HCT116 (cell line): ENCODE measurements at regions not wholly inside any gene's neighbourhood (a gene's known extent, or its start where the extent isn't known, plus 50 kb on each side); places are given as distances from the start of the nearest gene placed in this dataset.

Source experiments
- ATAC-seq: fragments of 200-7000 bp; cut with Tn5 transposase; 2 replicates; pipeline ENCODE4 v1.9.1; 2020; ENCODE audit warnings: mild to moderate bottlenecking, moderate library complexity
- BruUV-seq: library from RNA; stranded (reverse); fragments of 400-500 nt; replicated peaks from 2 replicates; lab custom pipeline; 2021; lab: Mats Ljungman, UMichigan
- CTCF ChIA-PET: fragments of 300-600 bp; sonication (Branson Sonifier 250); formaldehyde crosslinking; loops from one replicate; lab custom pipeline; 2021; ENCODE audit warnings: antibody characterized with exemption; lab: Charles Lee
- POLR2A ChIA-PET: fragments of 300-600, 350-600 bp; sonication (Branson Sonifier 250); formaldehyde crosslinking; loops from one replicate; lab custom pipeline; 2021; ENCODE audit warnings: antibody characterized with exemption; lab: Charles Lee
- RAD21 ChIA-PET, 2 experiments: fragments of 300-600 bp; sonication (Branson Sonifier 250); formaldehyde crosslinking; loops; one replicate each; lab custom pipeline; 2023; ENCODE audit warnings: low total read pairs in 2 of 2; ENCODE audit not compliant: uncharacterized antibody in 2 of 2, unreplicated experiment in 2 of 2, low non-redundant PET in 1 of 2; lab: Charles Lee
- DNase-seq: peaks from one replicate; pipeline ENCODE4 v3.0.0-alpha.2; 2010; ENCODE audit warnings: low read depth, low spot score
- H2AFZ ChIP-seq: fragments of 200-600 bp; shearing (Covaris generic), sonication (generic); 2 replicates; pipeline ENCODE4 v1.6.1; 2017; ENCODE audit warnings: low read depth, mixed run types, mixed read lengths, antibody characterized with exemption, low read length; ENCODE audit not compliant: poor library complexity, severe bottlenecking
- H3K27ac ChIP-seq: 2 replicates; pipeline ENCODE4 v1.5.1; 2012; ENCODE audit warnings: low read depth, low read length
- H3K27me3 ChIP-seq: fragments of 200-600 bp; sonication (generic); 2 replicates; pipeline ENCODE4 v1.6.1; 2016; ENCODE audit warnings: mixed run types, low read length, mixed read lengths; ENCODE audit not compliant: insufficient read depth
- H3K36me3 ChIP-seq, 2 experiments: fragments of 200-500 bp in 1 of 2; fragments of 200-600 bp in 1 of 2; sonication (Bioruptor generic) in 1 of 2; sonication (generic) in 1 of 2; 2 replicates each; pipeline versions ENCODE4 v1.5.1 to v1.6.1; 2014 to 2016; ENCODE audit warnings: low read length in 2 of 2, inconsistent platforms in 1 of 2, mixed read lengths in 1 of 2, mixed run types in 1 of 2; ENCODE audit not compliant: insufficient read depth in 2 of 2, control insufficient read depth in 1 of 2
- H3K4me1 ChIP-seq, 2 experiments: fragments of 200-600 bp in 1 of 2; sonication (generic) in 1 of 2; 2 replicates each; pipeline versions ENCODE4 v1.5.1 to v1.6.1; 2012 to 2017; ENCODE audit warnings: low read length in 2 of 2, inconsistent platforms in 1 of 2, mild to moderate bottlenecking in 1 of 2, mixed read lengths in 1 of 2, mixed run types in 1 of 2, moderate library complexity in 1 of 2; ENCODE audit not compliant: insufficient read depth in 2 of 2, control insufficient read depth in 1 of 2
- H3K4me2 ChIP-seq: fragments of 200-600 bp; sonication (generic); 2 replicates; pipeline ENCODE4 v1.6.1; 2017; ENCODE audit warnings: mixed run types, low read length, mixed read lengths
- H3K4me3 ChIP-seq, 2 experiments: fragments of 200-600 bp in 1 of 2; sonication (generic) in 1 of 2; replicated peaks in 1 of 2; 2 replicates each; pipeline ENCODE4 v1.5.1; 2011 to 2016; ENCODE audit warnings: low read length in 2 of 2, control low read depth in 1 of 2, low read depth in 1 of 2, mild to moderate bottlenecking in 1 of 2, mixed read lengths in 1 of 2, mixed run types in 1 of 2
- H3K79me2 ChIP-seq: fragments of 200-600 bp; sonication (generic); 2 replicates; pipeline ENCODE4 v1.6.1; 2017; ENCODE audit warnings: mild to moderate bottlenecking, mixed run types, low read length, moderate library complexity, mixed read lengths; ENCODE audit not compliant: insufficient read depth
- H3K9ac ChIP-seq: fragments of 200-600 bp; sonication (generic); 2 replicates; pipeline ENCODE4 v1.6.1; 2016; ENCODE audit warnings: low read length, mixed read lengths
- H3K9me2 ChIP-seq: fragments of 200-600 bp; sonication (generic), shearing (Covaris generic); 2 replicates; pipeline ENCODE4 v1.6.1; 2017; ENCODE audit warnings: mixed run types, mild to moderate bottlenecking, moderate library complexity; ENCODE audit not compliant: insufficient read depth
- H3K9me3 ChIP-seq, 2 experiments: fragments of 200-500 bp in 1 of 2; fragments of 200-600 bp in 1 of 2; sonication (Bioruptor generic) in 1 of 2; sonication (generic) in 1 of 2; 2 replicates each; pipeline ENCODE4 v1.6.1; 2014 to 2017; ENCODE audit warnings: low read length in 2 of 2, mixed read lengths in 2 of 2, inconsistent platforms in 1 of 2, low read depth in 1 of 2, mild to moderate bottlenecking in 1 of 2, mixed run types in 1 of 2, moderate library complexity in 1 of 2; ENCODE audit not compliant: control insufficient read depth in 1 of 2, insufficient read depth in 1 of 2
- H4K20me1 ChIP-seq: fragments of 200-600 bp; sonication (generic), shearing (Covaris generic); 2 replicates; pipeline ENCODE4 v1.6.1; 2017; ENCODE audit warnings: mixed run types, mild to moderate bottlenecking, moderate library complexity; ENCODE audit not compliant: insufficient read depth
- CEBPB ChIP-seq: IDR thresholded peaks from 2 replicates; pipeline ENCODE4 v1.6.1; 2012; ENCODE audit warnings: low read depth
- FOSL1 ChIP-seq: IDR thresholded peaks from 2 replicates; pipeline ENCODE4 v1.6.1; 2012; ENCODE audit warnings: low read depth
- TCF7L2 ChIP-seq: IDR thresholded peaks from 2 replicates; pipeline ENCODE4 v1.7.0; 2011; ENCODE audit warnings: borderline replicate concordance, inconsistent platforms; ENCODE audit not compliant: insufficient read depth, insufficient read length; ENCODE audit errors: extremely low read depth
- YY1 ChIP-seq: IDR thresholded peaks from 2 replicates; pipeline ENCODE4 v1.6.1; 2011; ENCODE audit warnings: low read length, low read depth, moderate library complexity, mild to moderate bottlenecking; ENCODE audit not compliant: insufficient replicate concordance; ENCODE audit errors: extremely low read depth
- ZFX ChIP-seq: fragments of 450-650 bp; IDR thresholded peaks from 2 replicates; pipeline ENCODE4 v1.6.1; 2017
- intact Hi-C: fragments of 100-400 bp; cut with micrococcal nuclease; formaldehyde crosslinking; loops from 2 replicates; pipeline ENCODE4 v1.10.0; 2022
- TF ChIP-seq, protein P1 (sequence below): IDR thresholded peaks from 2 replicates; pipeline ENCODE4 v1.6.1; 2012; ENCODE audit warnings: low read depth

DNA sequence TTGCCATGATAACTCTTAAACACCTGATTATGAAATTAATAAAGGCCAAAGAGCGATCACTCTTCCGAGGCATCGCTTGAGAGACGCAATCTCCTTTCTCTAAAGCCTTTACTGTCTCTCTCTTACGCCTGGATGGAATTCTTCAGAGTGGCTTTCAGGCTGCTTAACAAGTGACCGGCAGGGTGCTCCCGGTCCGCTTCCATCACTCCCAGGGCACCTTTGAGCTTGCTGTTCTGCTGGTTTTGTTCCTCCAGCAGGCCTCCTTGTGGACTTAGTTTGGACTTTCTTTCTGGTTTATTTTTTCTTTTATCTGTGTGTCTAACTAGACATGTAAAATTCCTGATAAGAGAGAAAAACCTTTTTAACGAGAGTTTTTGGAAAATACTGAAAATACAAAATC lies 60.9 kb downstream of the MRPL32 start:
- intact Hi-C loops: no loop called here

DNA sequence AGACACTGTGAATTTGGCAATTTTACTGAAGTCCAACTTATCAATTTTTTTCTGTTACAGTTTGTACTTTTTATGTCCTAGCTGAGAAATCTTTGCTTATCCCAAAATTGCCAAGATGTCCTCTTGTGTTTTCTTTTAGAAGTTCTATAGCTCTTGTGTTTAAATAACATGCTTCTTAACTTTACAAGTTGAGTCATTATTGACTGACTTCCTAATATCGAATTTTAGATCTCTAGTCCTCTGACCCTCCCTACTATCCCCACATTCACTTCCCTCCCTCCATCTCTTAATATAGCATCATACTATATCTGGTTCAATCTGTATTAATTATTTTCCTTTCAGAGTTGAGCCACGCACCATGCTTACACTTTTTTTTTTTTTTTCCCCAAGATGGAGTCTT lies 61.9 kb downstream of the MRPL32 start:
- no peak for TF ChIP-seq CEBPB
- Histone ChIP-seq H4K20me1 (no peaks in the 10 kb centered on the region), H3K79me2 (no peaks in the 10 kb centered on the region), H3K9ac (no peak overlapping the region), H2AFZ (no peak overlapping the region), H3K9me2 (no peaks in the 10 kb centered on the region), H3K27ac (no peak overlapping the region), H3K36me3 (no peaks in the 10 kb centered on the region), H3K4me3 (no peak overlapping the region), H3K9me3 (no peaks in the 10 kb centered on the region), H3K4me1 (no peaks in the 10 kb centered on the region), H3K4me2 (no peak overlapping the region), H3K27me3 (no peaks in the 10 kb centered on the region)
- CTCF ChIA-PET: interaction anchor here (1.0 kb wide), 1 partner anchor 53 kb away, joined by 3 read pairs; no protein-coding TSS in a partner anchor
- DNase-seq (no peak), ATAC-seq (no peak)
- POLR2A ChIA-PET: no interaction called here
- RAD21 ChIA-PET: no interaction called here
- BruUV-seq: no TSS peak
- intact Hi-C loops: no loop called here

More for the DNA sequence above, 60.9 kb downstream of the MRPL32 start:
- RAD21 ChIA-PET: no interaction called here
- no peaks in the 10 kb centered on the region for H3K79me2 ChIP-seq
- no peak overlapping the region for H3K9ac ChIP-seq
- POLR2A ChIA-PET: no interaction called here
- ATAC-seq (no peak), DNase-seq (no peak)
- H3K36me3 ChIP-seq: no peaks in the 10 kb centered on the region
- BruUV-seq: no TSS peak
- H3K27me3 ChIP-seq: no peaks in the 10 kb centered on the region
- no peak overlapping the region for H3K4me2 ChIP-seq
- CTCF ChIA-PET: no interaction called here
- H3K9me3 ChIP-seq: no peaks in the 10 kb centered on the region
- no peak overlapping the region for H3K27ac ChIP-seq
- H4K20me1 ChIP-seq: no peaks in the 10 kb centered on the region
- no peak overlapping the region for H3K4me3 ChIP-seq
- H2AFZ ChIP-seq: no peak overlapping the region
- TF ChIP-seq TCF7L2: no peak
- TF ChIP-seq YY1: no peak
- TF ChIP-seq FOSL1: no peak
- TF ChIP-seq ZFX: no peak
- TF ChIP-seq CEBPB: no peak
- TF ChIP-seq, protein P1, sequence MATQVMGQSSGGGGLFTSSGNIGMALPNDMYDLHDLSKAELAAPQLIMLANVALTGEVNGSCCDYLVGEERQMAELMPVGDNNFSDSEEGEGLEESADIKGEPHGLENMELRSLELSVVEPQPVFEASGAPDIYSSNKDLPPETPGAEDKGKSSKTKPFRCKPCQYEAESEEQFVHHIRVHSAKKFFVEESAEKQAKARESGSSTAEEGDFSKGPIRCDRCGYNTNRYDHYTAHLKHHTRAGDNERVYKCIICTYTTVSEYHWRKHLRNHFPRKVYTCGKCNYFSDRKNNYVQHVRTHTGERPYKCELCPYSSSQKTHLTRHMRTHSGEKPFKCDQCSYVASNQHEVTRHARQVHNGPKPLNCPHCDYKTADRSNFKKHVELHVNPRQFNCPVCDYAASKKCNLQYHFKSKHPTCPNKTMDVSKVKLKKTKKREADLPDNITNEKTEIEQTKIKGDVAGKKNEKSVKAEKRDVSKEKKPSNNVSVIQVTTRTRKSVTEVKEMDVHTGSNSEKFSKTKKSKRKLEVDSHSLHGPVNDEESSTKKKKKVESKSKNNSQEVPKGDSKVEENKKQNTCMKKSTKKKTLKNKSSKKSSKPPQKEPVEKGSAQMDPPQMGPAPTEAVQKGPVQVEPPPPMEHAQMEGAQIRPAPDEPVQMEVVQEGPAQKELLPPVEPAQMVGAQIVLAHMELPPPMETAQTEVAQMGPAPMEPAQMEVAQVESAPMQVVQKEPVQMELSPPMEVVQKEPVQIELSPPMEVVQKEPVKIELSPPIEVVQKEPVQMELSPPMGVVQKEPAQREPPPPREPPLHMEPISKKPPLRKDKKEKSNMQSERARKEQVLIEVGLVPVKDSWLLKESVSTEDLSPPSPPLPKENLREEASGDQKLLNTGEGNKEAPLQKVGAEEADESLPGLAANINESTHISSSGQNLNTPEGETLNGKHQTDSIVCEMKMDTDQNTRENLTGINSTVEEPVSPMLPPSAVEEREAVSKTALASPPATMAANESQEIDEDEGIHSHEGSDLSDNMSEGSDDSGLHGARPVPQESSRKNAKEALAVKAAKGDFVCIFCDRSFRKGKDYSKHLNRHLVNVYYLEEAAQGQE: no peak
- H3K9me2 ChIP-seq: no peaks in the 10 kb centered on the region
- H3K4me1 ChIP-seq: no peaks in the 10 kb centered on the region
